Stimulated activated CD4-positive, alpha-beta T cell treated with anti-CD3 and anti-CD28 coated beads, TNF-alpha, amount 100 ng/mL, for 1 hour (primary cell): ENCODE measurements at regions not wholly inside any gene's neighbourhood (a gene's known extent, or its start where the extent isn't known, plus 50 kb on each side); places are given as distances from the start of the nearest gene placed in this dataset.

ENCODE experiments used
- DNase-seq, 3 donors: peaks; one replicate each; pipeline ENCODE4 v3.0.0-alpha.2; 2020; ENCODE audit warnings: low read depth in 3 of 3, low spot score in 1 of 3

DNA sequence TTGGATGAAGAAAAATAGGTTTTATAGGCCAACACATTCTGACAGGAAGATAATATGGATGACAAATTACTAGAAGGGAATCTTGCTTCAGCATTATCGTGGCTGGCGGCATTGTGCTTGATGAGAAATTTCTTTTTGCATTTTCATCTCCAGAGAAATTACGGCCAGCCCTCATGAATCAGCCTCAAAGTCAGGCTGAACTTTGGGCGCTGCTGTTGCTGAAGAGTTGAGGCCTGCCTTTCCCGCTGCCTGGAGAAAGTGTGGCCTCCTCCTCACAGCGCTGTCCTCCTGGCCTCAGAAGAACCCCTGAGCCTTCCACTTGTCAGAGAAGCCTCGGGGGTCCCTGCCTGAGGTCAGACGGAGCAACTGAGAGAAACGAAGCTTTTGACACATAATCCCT, 272.4 kb upstream of the KCNIP4 start:
- no peak for DNase-seq

DNA sequence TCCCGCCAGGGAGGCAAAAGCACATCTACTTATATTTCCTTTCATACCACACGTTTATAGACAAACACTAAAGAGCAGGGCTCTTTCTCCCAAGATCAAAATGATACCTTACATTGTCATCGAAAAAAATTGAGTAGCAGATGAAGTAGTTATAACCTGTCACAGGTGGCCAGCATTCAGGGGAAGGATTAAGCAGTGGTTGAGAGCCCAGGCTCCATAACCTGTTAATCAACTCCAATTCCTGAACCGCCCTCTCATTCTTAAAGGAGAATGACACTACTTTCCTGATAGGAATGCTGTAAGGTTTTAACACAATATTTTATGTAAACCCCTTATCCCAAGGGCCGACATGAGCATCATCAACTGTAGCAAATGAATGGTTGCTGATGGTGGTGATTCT, 268.9 kb upstream of the KCNIP4 start:
- no peak for DNase-seq

DNA sequence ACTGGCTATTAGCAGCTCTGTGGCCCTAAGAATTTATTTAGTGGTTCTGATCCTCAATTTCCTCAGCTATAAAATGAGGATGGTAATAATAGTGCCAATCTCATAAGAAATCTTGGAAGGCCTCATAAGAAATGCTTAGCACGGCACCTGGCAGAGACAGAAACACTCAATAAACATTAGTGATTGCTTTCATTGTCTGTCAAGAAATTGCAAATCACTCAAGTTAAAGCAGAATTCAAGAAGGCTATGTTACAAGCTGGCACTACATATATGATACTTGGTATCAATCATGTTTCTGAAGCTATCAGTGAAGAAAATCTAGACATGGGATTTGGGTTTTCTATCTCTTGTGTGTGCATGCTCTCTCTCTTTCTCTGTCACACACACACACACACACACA, 267.7 kb upstream of the KCNIP4 start:
- no peak for DNase-seq

DNA sequence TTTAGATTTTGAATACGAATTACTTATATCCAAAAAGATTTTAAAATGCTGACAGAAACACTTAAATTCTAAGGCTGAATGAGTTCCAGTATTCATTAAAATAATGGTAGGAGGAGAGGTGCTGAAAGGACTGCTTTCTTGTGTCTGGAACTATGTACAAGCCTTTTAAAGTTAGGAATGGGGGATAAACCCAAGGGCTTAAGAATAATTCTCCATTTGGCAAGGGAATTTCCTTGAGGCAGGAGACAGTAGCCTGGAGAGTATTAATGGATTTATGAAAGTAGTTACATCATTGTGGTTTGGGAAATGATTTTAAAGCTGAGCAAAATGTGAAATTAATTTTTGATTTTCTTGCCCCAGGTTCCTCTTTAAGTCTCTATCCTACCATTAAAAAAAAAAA, 266.5 kb upstream of the KCNIP4 start:
- DNase-seq, result no peak

DNA sequence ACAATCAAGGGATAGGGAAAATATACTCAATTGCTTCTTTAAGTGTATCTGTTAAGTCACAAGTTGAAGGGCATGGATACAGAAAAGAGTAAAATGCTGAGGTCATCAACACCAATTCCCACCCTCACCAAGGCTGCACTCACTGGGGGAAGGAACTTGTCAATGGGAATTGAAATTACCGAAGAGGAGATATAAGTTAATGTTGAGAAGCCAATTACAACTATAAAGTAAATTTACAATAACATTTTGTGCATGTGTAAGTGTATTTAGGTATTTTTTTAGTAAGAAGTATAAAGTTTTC, 255.1 kb upstream of the KCNIP4 start:
- no peak for DNase-seq

DNA sequence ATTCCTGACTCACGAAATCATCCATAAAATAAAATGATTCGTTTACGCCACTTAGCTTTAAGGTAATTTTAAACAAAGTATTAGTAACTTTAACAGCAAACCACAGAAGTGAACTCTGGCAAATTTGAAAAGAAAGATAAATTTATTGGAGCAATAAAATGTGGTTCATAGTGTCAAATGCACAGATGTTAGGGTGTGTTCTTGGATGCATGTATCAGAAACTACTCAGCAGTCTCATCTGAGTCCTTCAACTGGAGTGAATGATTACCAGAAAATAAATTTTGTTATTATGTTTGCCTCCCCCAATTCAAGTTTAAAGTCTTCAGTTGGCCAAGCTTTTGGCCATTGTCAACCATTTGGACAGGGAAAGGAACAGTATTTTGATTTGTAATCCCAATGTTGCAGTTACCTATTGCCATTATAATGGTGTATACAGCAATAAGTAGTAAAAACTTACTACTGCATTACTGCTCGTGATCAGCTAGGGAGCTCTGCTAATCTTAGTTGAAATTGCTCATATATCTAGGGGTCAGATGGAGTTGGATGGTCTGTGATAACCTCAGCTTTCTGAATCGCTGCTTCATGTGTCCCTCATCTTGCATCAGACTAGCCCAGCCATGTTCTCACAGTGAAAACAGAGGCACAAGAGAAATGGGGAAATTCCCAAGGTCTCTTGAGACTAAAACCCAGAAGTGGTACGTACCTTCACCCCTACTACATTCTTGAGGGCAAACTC, 254.6 kb upstream of the KCNIP4 start:
- DNase-seq, result no peak

DNA sequence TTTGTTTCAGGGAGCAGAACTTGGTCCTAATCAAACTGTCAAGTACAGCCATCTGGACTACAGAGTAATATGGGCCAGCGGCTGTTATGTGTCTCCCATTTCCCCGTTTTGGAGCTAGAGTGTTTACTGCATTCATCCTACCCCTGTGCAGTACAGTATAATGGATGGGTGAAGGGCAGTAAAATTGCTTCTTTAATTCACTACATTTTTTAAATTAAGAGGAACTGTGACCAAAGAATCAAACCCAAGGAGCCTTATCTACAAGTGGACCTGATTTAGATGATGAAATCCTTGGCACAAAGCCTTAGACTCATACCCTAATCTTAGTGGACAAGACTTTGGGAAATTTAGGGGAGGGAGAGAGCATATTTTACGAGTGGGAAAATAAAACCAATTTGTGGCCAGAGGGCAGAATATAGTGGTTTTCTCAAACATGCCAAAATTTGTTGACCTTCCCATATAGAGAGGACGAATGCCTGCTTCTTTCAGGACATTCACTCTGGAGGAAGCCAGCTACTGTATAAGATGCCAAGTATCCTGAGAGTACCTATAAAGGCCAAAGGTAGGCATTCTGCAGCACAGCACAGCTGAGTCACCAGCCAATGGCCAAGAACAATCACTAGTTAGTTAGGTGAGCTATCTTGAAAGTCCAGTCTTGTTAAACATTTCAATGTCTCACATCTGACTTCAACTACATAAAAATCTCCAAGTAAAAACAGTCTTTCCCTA, 253.8 kb upstream of the KCNIP4 start:
- DNase-seq, result no peak

DNA sequence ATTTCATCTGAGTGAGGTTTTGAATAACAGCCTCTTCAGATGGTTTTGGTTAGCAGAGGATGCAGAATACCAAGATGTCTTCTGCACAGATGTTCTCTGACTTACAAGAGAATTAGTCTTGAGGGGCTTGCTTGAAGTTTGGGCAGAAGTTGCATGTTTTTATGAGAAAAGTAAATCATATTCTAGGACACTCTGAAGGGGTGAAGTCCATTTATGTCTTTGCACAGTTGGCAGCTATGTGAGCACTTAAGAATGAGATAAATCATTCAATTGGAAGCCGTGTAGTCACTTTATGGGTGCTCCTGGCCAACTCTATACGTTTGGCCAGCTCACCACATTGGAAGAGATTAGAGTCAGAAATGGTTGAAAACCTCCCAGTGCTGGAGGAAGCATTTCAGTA, 252.7 kb upstream of the KCNIP4 start:
- no peak for DNase-seq

DNA sequence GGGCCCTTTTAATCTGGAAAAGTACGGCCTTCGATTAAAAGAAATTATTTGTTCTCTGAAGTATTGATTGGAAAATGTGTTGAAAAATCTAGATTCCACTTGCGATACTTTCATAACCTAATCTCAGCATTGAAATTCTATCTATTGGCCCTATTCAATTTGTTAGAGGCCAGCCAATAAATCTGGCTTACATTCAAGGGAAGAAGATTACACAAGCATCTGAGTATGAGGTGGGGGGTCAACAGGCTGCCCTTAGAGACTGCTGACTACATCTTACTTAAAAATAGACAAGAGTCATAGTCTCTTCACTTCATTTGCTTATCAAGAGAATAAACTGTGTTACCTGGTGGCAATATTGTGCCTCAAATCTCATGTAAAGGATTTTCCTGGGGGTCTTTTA, 248.0 kb upstream of the KCNIP4 start:
- DNase-seq, result no peak

DNA sequence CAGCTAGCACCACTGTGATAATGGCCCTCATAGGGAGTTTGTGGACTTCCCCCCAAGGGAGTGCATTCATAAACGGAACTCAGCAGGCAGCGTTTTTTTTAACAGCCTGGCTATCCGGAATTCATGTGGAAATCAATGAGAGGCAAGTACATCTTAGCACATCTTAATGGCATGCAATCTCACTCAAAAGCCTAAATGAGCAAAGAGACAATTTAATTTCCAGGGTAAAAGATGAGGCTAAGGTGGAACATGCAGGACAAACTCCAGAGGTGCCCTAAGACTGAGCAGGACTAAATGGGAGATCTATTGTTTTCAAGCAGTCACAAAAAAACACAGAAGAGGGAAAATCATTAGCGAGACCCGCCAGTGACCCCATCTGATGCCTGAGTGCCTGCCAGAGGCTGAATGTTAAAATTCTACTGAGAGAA, 243.5 kb upstream of the KCNIP4 start:
- no peak for DNase-seq

DNA sequence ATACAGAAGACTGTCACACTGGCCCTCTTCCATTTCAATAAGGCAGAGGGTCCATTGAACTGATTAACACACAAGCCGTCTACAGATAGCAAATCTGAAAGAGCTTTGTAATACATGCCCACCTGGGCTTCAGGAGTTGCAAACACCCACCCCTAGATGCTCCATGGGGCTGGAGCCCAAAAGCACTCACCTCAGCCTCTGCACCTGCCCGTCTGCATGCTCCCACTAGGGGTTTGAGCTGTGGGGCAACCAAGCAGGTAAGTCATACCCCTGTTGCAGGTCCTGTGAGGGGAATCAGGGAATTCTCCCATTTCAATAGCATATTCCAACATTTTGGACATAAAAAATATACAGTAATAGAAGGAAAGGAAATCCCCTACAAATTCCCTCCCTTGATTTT, 243.0 kb upstream of the KCNIP4 start:
- DNase-seq, result no peak

DNA sequence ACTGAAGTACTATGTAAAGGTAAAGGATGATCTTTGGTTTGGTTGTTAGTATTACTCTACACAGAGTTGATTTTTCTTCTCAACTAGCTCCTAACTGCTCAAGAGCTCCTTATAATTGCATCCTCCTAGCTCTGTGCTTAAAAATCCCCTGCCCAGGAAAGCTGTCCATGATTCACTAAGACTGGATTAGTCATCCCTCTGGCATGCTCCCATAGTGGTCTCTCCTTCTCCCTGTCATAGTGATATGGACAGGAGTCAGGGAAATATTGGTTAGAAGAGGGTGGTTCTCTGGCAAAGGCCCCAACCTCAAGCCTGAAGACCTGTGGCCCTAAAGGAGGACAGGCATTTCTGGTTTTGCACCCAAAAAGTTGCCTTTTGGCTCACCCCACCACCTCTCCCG, 242.3 kb upstream of the KCNIP4 start:
- DNase-seq, result no peak

DNA sequence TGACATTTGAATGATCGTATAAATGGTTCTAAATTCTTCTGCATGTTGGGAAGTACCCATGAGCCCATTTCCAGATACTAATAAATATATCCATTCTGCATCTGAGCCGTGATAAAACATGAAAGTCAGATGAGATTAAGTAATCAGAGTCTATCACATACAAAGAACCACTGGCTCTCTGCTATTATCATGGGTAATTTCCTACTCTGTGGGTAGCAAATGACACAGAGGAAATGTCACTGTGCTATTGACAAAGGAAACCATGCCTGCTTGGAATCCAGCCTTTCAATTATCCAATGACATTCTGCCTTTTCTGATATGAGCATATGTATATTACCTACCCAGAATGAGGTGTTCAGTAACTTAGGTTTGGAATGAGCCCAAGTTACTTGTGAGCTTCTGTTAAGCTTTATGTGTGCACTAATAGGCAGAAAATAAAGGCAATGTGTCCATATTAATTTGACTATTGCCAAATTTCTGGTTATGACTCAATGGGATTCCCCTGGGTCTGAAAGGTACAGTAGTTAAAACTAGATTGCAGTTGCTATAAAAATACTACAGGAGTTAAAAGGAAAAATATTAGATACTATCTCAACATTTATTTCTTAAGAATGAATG, 238.7 kb upstream of the KCNIP4 start:
- DNase-seq, result no peak

DNA sequence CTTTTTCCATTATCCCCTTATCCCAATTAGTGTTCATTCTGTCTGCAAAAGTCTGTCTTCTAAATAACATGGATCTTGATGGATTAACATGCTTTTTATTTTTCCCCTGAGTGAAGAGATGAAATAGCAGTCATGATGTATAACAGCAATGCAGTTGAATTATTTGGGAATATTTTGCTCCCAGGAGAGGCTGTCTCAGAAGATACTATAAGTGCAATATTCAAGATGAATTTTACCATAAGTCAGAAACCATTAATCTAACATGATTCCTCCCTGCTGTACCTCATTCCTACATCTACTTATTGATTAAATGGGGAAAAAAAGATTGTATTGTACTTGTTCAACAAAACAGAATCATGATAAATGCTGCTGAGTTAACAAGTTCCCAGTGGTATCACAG, 233.2 kb upstream of the KCNIP4 start:
- DNase-seq, result no peak

DNA sequence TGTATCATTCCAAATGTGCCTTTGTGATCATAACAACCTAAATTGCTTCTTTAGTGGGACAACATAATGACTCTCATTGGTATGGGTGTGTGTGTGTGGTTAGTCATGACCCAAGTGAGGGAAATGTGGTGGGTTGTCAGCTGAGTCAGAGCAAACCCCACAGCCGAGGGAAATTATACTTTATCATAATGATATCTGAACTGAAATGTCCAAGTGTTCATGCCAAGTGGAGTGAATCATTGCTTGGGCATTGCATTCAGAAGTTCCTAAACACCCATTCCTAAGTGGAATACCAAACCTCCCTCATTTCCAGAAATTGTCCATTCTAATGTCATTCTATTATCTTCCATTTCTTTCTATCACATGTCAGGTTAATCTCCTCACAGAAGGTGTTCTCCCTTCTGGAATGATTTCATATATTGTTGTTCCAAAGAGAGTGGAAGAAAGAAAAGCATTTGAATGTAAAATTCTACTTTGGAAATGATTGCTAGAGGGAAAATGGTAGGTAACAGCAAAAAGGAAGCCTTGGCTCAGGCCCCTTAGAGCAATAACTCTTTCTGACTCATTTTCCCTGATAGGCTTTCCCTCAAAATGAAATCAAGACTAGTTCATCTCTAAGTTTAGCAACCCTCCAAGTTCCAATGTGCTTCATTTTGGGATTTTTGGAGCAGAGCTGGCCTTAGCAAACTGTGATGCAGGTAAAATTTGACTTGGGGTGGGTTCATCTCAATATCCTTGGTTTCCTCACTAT, 230.7 kb upstream of the KCNIP4 start:
- no peak for DNase-seq

DNA sequence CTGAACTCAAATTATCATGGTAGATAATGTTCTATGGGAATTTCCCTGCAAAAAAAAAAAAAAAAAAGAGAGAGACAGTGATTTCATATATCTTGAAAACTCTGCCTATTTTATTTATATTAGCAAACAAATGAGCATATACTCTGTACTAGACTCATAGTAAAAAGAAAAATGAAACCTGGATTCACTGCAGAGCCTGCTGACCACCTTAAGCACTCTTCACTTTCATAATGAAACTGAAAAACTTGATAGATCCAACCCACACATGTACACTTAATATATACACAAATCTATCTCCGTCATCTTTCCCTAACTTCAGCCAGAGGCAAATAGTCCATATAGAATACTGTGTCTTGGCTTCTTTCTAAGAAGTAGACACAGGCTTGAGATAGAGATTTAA, 226.1 kb upstream of the KCNIP4 start:
- no peak for DNase-seq

DNA sequence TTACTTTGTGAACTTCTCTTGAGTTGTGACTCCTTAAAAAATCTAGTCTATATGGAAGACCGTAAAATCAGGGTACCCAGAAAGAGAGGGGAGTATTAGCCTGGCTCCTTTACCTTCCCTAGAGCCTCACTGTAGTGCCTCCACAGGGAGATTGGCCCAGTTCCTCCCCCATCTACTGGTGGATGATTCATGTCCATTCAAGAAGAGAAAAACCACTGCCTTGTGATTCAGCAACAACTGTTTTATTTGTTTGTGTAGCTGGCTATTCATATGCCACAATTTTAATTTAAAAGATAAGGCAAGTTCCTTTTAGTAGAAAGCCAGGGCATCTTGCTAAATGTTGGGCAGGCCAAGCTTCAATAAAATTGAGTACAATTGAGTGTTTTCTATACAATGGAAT, 221.8 kb upstream of the KCNIP4 start:
- DNase-seq, result no peak

DNA sequence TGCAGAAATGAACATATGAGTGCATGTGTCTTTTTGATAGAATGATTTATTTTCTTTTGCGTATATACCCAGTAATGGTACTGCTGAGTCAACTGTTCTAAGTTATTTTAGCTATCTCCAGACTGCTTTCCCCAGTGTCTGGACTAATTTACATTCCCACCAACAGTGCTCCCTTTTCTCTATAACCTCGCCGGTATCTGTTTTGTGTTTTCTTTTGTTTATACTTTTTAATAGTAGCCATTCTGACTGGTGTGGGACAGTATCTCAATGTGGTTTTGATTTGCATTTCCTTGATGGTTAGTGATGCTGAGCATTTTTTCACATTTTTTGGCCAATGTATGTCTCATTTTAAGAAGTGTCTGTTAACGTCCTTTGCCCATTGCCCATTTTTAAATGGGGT, 218.6 kb upstream of the KCNIP4 start:
- no peak for DNase-seq

DNA sequence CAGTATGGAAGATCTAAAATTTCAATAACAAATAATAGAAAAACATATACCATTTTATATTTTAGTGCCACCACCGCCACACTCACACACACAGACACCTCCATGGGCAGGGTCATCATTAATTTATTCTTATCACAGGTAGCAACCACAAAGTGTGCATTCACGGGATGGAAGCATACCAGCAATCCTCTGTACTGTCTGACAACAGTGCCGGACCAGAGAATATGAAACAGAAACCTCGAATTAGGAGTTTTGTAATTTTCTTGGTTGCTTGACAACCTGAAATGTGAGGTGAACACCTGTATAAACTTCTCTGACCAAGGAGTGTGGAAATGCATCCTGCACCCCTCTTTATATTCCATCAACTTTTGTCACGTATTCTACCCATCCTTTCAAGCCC, 213.9 kb upstream of the KCNIP4 start:
- DNase-seq, result no peak

DNA sequence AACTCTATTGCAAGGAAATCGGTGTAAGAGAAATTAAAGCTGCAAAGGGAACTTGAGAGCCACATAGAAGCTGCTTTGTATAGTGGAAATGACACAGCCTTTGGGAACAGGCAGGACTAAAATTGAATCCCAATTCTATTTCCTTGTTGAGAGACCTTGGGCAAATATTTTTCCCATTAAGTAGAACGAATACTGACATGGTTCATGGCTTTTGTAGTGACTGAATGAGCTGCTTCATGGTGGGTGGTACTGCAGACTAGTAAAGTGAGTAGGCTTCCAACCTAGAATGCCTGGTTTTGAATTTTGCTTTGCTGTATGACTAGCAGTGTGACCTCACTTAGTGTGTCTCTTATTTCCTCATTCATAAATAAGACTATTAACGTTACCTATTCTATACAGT, 182.2 kb upstream of the KCNIP4 start:
- no peak for DNase-seq

DNA sequence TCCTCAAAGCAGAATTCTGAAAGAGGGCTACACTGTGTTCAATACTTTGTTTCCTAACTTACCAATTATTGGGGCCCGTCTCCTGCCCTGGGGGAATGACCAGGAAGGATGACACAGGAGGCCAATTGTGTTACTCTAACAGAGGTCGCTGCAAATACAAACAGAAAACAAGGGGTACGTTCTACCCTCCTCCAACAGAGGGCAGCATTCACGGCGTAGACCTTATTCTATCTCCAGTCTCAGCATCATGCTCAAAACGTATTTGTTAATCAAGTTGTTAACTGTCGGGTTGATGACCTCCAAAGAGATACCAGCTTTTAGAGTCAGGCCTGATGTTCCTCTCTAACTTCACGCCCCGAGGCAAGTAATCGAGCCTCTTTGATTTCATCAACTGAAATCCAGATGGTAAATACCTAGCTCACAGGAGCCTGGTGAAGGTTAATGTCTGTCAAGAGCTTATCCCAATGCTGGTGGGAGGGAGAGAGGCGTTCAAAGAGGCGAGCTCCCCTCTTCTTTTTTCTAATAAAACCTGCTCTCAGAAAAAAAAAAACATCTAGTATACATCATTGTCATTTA, 181.0 kb upstream of the KCNIP4 start:
- DNase-seq, result no peak

DNA sequence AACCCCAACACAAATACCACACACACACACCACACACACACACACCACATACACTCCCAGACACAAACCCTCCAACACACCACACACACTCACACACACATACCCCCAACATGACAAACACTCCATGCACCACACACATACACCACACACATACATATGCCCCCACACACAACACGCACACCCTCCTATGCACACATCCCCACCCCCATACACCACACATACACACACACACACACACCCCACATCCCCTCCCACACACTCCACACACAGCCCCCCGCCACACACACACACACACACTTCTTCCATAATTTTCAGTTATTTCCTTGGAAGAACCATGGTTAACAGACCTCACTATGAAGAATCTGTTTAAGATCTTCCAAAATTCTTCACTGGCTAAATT, 173.5 kb upstream of the KCNIP4 start:
- no peak for DNase-seq
